Spleen (tissue), 11 donors: ENCODE measurements at regions not wholly inside any gene's neighbourhood (a gene's known extent, or its start where the extent isn't known, plus 50 kb on each side); places are given as distances from the start of the nearest gene placed in this dataset.

ENCODE experiments used
- DNase-seq: peaks from one replicate; pipeline ENCODE4 v3.0.0-alpha.2; 2020
- H3K27ac ChIP-seq, 8 donors: fragments of 200-600 bp; sonication (generic) in 7 of 8; 1 replicate in 4 of 8; 2 replicates in 4 of 8; pipeline versions ENCODE4 v1.5.0 to v1.8.0; 2016 to 2021; ENCODE audit warnings: inconsistent platforms in 4 of 8, mild to moderate bottlenecking in 4 of 8, moderate library complexity in 1 of 8
- H3K27me3 ChIP-seq, 7 donors: fragments of 200-600 bp; sonication (generic) in 6 of 7; replicated peaks in 1 of 7; 1 replicate in 4 of 7; 2 replicates in 3 of 7; pipeline versions ENCODE4 v1.5.0 to v1.8.0; 2016 to 2021; ENCODE audit warnings: inconsistent platforms in 3 of 7, mild to moderate bottlenecking in 1 of 7
- H3K36me3 ChIP-seq, 6 donors: fragments of 200-600 bp; sonication (generic) in 5 of 6; 1 replicate in 4 of 6; 2 replicates in 2 of 6; pipeline versions ENCODE4 v1.5.0 to v1.8.0; 2016 to 2021; ENCODE audit warnings: inconsistent platforms in 2 of 6
- H3K4me1 ChIP-seq, 6 donors: fragments of 200-600 bp; sonication (generic) in 5 of 6; 1 replicate in 3 of 6; 2 replicates in 3 of 6; pipeline versions ENCODE4 v1.5.0 to v1.8.0; 2016 to 2021; ENCODE audit warnings: inconsistent platforms in 3 of 6
- H3K4me3 ChIP-seq, 8 donors: fragments of 200-600 bp; sonication (generic) in 7 of 8; 1 replicate in 4 of 8; 2 replicates in 4 of 8; pipeline versions ENCODE4 v1.5.0 to v1.8.0; 2016 to 2021; ENCODE audit warnings: inconsistent platforms in 4 of 8, mild to moderate bottlenecking in 4 of 8, moderate library complexity in 2 of 8
- H3K9me3 ChIP-seq, 8 donors: fragments of 200-600 bp; sonication (generic) in 7 of 8; 1 replicate in 4 of 8; 2 replicates in 4 of 8; pipeline versions ENCODE4 v1.5.0 to v1.8.0; 2016 to 2021; ENCODE audit warnings: inconsistent platforms in 4 of 8
- CTCF ChIP-seq, 11 experiments: fragments of 200-600 bp in 7 of 11; fragments of 450-650 bp in 4 of 11; sonication (generic) in 4 of 11; IDR thresholded peaks in 8 of 11; conservative IDR thresholded peaks in 3 of 11; 1 replicate in 7 of 11; 2 replicates in 4 of 11; pipeline versions ENCODE4 v1.4.0 to v1.8.0; 2016 to 2021; ENCODE audit warnings: antibody characterized with exemption in 11 of 11, inconsistent platforms in 4 of 11, mild to moderate bottlenecking in 1 of 11
- POLR2A ChIP-seq, 3 donors: fragments of 450-650 bp; IDR thresholded peaks; one replicate each; pipeline ENCODE4 v1.5.1; 2017; ENCODE audit warnings: antibody characterized with exemption in 3 of 3, mild to moderate bottlenecking in 1 of 3
- POLR2AphosphoS5 ChIP-seq, 3 donors: sonication (generic); formaldehyde crosslinking; IDR thresholded peaks; one replicate each; pipeline ENCODE4 v1.5.1; 2017; ENCODE audit warnings: antibody characterized with exemption in 3 of 3
- WGBS, 5 donors: extraction: QIAGEN DNeasy Blood & Tissue Kit in 3 of 5; methylation state at CpG; one replicate each; pipeline versions ENCODE4 v1.1.5 to v1.1.7; 2013 to 2018; 5-methylcytosine and 5-hydroxymethylcytosine counted together
- intact Hi-C: fragments of 100-400 bp; cut with DNase I; formaldehyde crosslinking; loops from one replicate; pipeline ENCODE4 v1.15.0; 2023; ENCODE audit warnings: low total_unique reads
- donor health status: healthy with polysubstance abuse.
- donor health status: DM: no; HTN: no; CAD: no; lungs with moderate emphysema.
- donor health status: DM: no; HTN: no; CAD: no.
- donor health status: Bipolar disorder and iron deficiency.
- donor health status: healthy.
- donor health status: DM: no; HTN: no; CAD: no.
- donor health status: DM: yes; HTN: yes; CAD: no.

- WGBS, 5 donors = 55 to 77% (median 67%) methylated on average over 4 to 7 of the region's 7 CpGs
- no peak for TF ChIP-seq POLR2A (IDR thresholded peaks at IDR 0.05)
- no peak for TF ChIP-seq CTCF (IDR thresholded peaks at IDR 0.05 in 8 of 11, conservative IDR thresholded peaks at IDR 0.05 in 3 of 11)
- no peak for TF ChIP-seq POLR2AphosphoS5 (IDR thresholded peaks at IDR 0.05)
- intact Hi-C loops = loop anchor here (5.0 kb wide), 1 partner anchor 606 kb away; no protein-coding TSS in a partner anchor
Observed at GRCh38 chr11:131066551-131066950, 150.3 kb upstream of the SNX19 start.

GRCh38 chr11:131070365-131070764 lies 154.1 kb upstream of the SNX19 start:
- H3K36me3 ChIP-seq = no peaks in the 10 kb centered on the region
- no peaks in the 10 kb centered on the region for H3K4me1 ChIP-seq
- H3K4me3 ChIP-seq = no peak overlapping the region
- no peaks in the 10 kb centered on the region for H3K9me3 ChIP-seq
- peaks cover 0 to 7% (median 0%) of the 10 kb centered on the region in 7 donors for H3K27me3 ChIP-seq
- H3K27ac ChIP-seq = no peak overlapping the region
- intact Hi-C loops = no loop called here
- WGBS, 5 donors = 71 to 88% (median 86%) methylated on average over 4 of the region's 4 CpGs
- TF ChIP-seq POLR2A (IDR thresholded peaks at IDR 0.05) = no peak
- no peak for TF ChIP-seq POLR2AphosphoS5 (IDR thresholded peaks at IDR 0.05)
- no peak for TF ChIP-seq CTCF (IDR thresholded peaks at IDR 0.05 in 8 of 11, conservative IDR thresholded peaks at IDR 0.05 in 3 of 11)
- no peak for DNase-seq

More at GRCh38 chr11:131066551-131066950, 150.3 kb upstream of the SNX19 start:
- no peak for DNase-seq
- H3K4me1 ChIP-seq = no peaks in the 10 kb centered on the region
- no peaks in the 10 kb centered on the region for H3K9me3 ChIP-seq
- H3K36me3 ChIP-seq = no peaks in the 10 kb centered on the region
- H3K27ac ChIP-seq = no peak overlapping the region
- no peak overlapping the region for H3K4me3 ChIP-seq
- H3K27me3 ChIP-seq = peaks cover 0 to 25% (median 4%) of the 10 kb centered on the region in 7 donors

- H3K27me3 ChIP-seq = no peaks in the 10 kb centered on the region
- no peak for DNase-seq
- 76 to 91% (median 82%) methylated on average over 2 of the region's 2 CpGs for WGBS, 5 donors
- H3K36me3 ChIP-seq = no peaks in the 10 kb centered on the region
- no peak overlapping the region for H3K4me3 ChIP-seq
- intact Hi-C loops = no loop called here
- TF ChIP-seq CTCF (IDR thresholded peaks at IDR 0.05 in 8 of 11, conservative IDR thresholded peaks at IDR 0.05 in 3 of 11) (no peak), POLR2AphosphoS5 (IDR thresholded peaks at IDR 0.05) (no peak), POLR2A (IDR thresholded peaks at IDR 0.05) (no peak)
- no peaks in the 10 kb centered on the region for H3K9me3 ChIP-seq
- no peak overlapping the region for H3K27ac ChIP-seq
- H3K4me1 ChIP-seq = no peaks in the 10 kb centered on the region
Observed at GRCh38 chr11:131073167-131073566, 156.9 kb upstream of the SNX19 start.

- no peaks in the 10 kb centered on the region for H3K27me3 ChIP-seq
- intact Hi-C loops = no loop called here
- H3K4me3 ChIP-seq = no peak overlapping the region
- WGBS, 5 donors = 34 to 53% (median 47%) methylated on average over 3 of the region's 3 CpGs
- TF ChIP-seq CTCF (IDR thresholded peaks at IDR 0.05 in 8 of 11, conservative IDR thresholded peaks at IDR 0.05 in 3 of 11) (no peak), POLR2A (IDR thresholded peaks at IDR 0.05) (no peak), POLR2AphosphoS5 (IDR thresholded peaks at IDR 0.05) (no peak)
- H3K27ac ChIP-seq = no peak overlapping the region
- H3K36me3 ChIP-seq = no peaks in the 10 kb centered on the region
- H3K9me3 ChIP-seq = no peaks in the 10 kb centered on the region
- no peak for DNase-seq
- no peaks in the 10 kb centered on the region for H3K4me1 ChIP-seq
Observed at GRCh38 chr11:131074573-131074972, 158.3 kb upstream of the SNX19 start.
